GM18498 (cell line): ENCODE measurements at regions not wholly inside any gene's neighbourhood (a gene's known extent, or its start where the extent isn't known, plus 50 kb on each side); places are given as distances from the start of the nearest gene placed in this dataset.

Source experiments
- ATAC-seq: cut with Tn5 transposase; IDR thresholded peaks from one replicate; pipeline ENCODE4 v1.9.1; 2021; ENCODE audit warnings: mild to moderate bottlenecking, moderate library complexity; ENCODE audit not compliant: unreplicated experiment

DNA sequence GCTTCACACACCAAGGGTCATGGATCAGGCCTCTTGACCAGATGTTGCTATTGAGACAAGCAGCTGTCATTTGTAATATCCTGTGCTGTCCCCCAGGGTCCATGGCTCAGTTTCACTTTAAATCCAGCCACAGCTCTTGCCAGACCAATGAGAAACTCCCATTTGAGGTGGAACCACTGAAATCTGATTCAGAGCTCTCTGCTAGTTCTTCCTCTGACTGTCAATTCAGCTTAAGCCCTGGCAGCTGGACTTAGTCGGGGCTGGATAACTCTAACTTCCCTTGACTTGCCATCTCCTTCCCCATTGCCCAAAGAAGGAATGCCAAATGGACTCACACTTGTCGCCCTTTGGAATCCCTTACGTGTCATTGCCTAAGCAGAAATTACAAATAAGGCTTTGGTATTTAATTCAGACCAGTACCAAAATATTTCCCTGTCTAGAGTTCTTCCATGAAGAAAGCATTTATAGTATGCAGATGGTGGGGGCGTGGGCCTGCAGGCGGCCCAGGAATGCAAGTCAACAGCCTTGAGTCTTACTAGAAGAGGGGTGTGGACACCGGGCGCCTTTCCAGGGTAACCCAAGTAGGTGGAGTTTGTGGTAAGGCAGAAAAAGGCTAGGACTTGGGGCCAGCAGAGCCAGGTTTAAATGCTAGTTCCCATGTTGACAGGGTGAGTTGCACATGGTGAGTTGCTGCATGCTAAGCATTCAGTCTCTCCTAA is 96.9 kb upstream of the TMPO start:
- ATAC-seq, result peak; percentile 69

GRCh38 chr12:98419081-98419794 is 96.2 kb upstream of the TMPO start:
- ATAC-seq, result no peak

DNA sequence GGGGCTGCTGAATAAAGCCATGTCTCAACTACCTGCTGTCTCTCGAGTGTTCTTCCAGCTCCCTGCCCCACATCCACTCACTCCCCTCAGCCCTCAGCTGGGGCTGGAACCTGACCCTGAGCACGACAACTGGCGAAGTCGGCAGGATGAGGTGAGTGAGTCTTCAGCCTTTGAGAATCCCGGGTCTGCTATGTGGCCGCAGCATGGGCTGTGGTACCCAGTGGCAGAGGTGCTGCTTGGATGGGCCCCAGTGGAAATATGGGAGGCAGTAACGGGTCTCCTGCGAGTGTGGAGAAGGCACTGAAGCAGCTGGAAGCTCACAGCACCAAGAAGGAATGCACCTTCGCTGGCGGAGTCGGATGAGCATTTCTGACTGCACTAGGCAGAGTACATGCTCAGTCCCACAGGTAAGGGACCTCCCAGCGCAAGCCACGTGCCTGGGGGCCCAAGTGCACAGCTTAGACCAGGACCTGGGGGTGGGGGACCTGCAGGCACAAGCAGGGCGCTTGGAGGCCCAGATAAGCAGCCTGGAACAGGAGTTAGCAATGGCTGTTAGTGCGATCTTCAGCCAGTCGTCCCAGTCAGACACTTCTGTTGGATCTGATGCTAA is 95.5 kb upstream of the TMPO start:
- ATAC-seq, result no peak

GRCh38 chr12:98420461-98420860 is 94.9 kb upstream of the TMPO start:
- no peak for ATAC-seq

DNA sequence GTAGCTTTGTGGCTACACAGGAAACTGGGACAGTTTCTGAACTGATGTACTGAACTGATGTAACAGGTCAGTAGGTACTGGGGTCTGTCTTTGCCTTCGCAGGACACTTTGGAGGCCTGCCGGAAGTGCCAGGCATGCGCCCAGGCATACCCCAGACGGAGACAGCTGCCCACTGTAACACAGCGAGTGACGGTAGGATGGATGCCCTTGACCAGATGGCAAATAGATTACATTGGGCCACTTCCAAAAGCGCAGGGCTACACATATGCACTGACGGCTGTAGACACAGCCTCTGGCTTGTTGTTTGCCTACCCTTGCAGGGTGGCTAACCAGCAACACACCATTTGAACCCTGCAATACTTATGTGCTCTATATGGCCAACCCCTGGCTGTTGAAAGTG is 94.1 kb upstream of the TMPO start:
- no peak for ATAC-seq

DNA sequence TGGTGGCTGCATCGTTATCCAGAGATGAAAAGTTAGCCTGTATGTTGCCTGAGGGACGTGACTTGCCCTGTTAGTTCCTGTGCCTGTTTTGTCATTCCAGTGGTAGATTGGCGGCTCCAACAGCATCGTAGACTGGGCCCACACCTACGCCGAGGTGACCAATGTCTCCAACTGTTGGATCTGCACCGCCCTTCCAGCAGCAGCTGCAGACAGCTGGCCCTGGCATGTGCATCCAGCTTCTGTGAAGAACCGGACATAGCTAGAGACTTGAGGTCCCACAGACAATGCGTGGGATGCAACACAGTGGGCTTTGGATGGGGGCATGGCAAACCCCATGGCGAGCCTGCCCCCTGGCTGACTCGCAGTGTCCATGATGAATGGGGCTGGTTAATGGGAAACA is 93.0 kb upstream of the TMPO start:
- ATAC-seq, result no peak

- ATAC-seq, result no peak
Observed at GRCh38 chr12:98422812-98423211, 92.6 kb upstream of the TMPO start.

- ATAC-seq, result no peak
Observed at GRCh38 chr12:98423963-98424362, 91.4 kb upstream of the TMPO start.

- peak; percentile 88 for ATAC-seq
Observed at GRCh38 chr12:98424726-98425401, 90.5 kb upstream of the TMPO start.

- ATAC-seq, result no peak
Observed at GRCh38 chr12:98425859-98426258, 89.5 kb upstream of the TMPO start.

GRCh38 chr12:98431089-98431488 is 84.3 kb upstream of the TMPO start:
- ATAC-seq, result no peak

DNA sequence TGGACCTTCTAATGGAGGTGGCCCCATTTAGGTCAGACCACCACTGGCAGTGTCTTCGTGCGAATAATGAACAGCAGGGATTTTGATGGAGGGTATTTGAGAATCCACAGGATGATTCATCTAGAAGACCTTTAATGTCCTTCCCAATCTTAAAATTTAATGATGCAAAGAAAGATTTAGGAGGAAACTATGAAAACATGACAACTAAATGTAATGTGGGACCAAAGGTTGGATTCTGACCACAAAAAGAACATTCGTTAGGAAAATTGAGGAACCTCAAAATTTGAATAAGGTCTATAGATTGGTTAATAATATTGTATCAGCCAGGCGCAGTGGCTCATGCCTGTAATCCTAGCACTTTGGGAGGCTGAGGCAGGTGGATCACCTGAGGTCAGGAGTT is 78.2 kb upstream of the TMPO start:
- ATAC-seq, result no peak

DNA sequence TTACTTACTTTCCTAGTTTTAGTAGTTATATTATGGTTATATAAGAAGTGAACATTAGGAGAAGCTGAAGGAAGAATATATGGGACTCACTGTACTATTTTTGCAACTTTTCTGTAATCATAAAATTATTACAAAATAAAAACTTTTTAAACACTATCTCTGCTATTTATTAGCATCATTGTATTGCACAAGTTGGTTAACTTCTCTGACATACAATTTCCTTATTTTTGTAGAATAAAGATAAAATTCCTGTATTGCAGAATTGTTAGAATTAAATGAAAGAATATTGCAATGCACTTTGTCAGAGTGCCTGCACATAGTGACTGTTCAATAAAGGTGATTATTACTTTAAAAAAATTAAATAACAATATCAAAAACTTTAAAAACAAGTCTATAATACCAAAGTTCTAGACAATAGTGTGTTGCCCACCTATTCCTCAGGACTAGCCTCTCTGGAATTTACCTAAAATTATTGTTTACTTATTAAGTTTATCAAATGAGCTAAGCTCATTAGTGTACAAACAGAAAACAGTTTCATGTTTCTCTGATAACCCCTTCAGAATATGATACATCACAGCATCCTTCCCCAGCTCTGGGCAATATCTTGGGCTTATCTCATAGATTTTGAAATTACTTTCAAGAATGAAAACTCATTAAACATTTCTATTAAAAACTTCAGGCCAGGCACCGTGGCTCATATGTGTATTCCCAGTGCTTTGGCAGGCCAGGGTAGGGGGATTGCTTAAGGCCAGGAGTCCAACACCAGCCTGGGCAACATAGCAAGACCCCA is 77.4 kb upstream of the TMPO start:
- no peak for ATAC-seq

- no peak for ATAC-seq
Observed at GRCh38 chr12:98438656-98439230, 76.6 kb upstream of the TMPO start.

- ATAC-seq, result no peak
Observed at GRCh38 chr12:98439471-98439951, 75.9 kb upstream of the TMPO start.

- no peak for ATAC-seq
Observed at GRCh38 chr12:98439981-98440581, 75.3 kb upstream of the TMPO start.

- no peak for ATAC-seq
Observed at GRCh38 chr12:98446060-98446459, 69.3 kb upstream of the TMPO start.

- no peak for ATAC-seq
Observed at GRCh38 chr12:98446682-98447081, 68.7 kb upstream of the TMPO start.

DNA sequence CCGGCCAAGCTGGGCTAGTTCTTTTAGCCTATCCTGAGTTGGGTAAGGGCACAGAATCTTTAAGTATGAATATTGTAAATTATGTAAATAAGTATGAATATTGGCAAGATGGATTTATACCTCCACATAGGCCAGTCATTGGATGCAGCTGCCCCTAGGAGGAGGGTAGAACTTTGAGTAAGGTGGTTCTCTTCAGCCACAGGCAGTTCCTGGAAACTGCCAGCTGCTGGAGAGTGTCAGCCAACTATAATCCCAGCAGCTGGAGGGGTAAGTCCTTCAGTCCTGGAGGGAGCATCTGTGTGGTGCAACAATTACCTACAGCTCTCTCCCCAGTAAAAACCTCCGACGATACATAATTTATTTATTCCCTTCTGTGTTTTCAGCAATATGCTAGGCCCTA is 65.8 kb upstream of the TMPO start:
- no peak for ATAC-seq

DNA sequence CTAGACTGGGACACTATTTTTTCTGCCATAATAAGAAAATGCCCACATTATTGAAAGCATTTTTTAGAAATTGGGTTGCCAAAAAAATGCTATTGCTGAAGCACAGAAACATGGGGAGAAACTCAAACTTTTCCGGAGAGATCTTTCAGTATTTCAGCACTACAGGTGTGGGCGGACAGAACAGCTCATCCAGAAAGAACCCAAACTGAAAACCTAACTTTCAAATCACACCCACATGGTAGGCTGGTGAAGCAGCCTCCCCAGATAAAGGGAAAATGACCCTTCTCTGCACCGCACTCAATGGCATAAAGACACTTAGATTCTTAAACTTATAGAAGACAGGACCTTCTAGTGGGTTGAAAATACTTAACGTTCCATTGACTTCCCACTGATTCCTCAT is 62.3 kb upstream of the TMPO start:
- no peak for ATAC-seq
